NCI-H2227 (cell line): ENCODE measurements at regions not wholly inside any gene's neighbourhood (a gene's known extent, or its start where the extent isn't known, plus 50 kb on each side); places are given as distances from the start of the nearest gene placed in this dataset.
"Not testable (repeated sequence)": the region's sequence is repeated elsewhere in the genome, so short reads cannot be mapped to it uniquely, and the experiment has no call there.

Experiments used
- DNase-seq: peaks from one replicate; lab custom pipeline; 2025; ENCODE audit not compliant: unreplicated experiment; lab: John Stamatoyannopoulos, UW

GRCh38 chr14:86775896-86776295 is 1217.1 kb downstream of the GALC start:
- not testable (repeated sequence) for DNase-seq

DNA sequence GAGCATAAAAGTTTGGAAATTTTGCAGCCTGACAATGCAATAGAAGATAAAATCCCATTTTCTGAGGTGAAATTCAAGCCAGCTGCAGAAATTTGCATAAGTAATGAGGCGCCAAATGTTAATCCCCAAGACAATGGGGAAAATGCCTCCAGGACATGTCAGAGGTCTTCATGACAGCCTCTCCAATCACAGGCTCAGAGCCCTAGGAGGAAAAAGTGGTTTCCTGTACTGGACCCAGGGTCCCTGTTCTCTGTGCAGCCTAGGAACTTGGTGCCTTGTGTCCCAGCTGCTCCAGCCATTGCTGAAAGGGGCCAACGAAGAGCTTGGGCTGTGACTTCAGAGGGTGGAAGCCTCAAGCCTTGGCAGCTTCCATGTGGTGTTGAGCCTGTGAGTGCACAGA is 1218.1 kb downstream of the GALC start:
- no peak for DNase-seq

DNA sequence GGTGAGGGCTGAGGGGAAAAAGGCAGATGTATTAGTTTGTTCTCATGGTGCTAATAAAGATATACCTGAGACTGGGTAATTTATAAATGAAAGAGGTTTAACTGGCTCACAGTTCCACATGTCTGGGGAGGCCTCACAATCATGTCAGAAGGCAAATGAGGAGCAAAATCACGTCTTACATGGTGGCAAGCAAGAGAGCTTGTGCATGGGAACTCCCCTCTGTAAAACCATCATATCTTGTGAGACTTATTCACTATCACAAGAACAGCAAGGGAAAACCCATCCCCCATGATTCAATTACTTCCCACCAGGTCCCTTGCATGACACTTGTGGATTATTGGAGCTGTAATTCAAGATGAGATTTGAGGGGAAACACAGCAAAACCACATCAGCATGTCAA is 1220.9 kb downstream of the GALC start:
- DNase-seq: no peak

DNA sequence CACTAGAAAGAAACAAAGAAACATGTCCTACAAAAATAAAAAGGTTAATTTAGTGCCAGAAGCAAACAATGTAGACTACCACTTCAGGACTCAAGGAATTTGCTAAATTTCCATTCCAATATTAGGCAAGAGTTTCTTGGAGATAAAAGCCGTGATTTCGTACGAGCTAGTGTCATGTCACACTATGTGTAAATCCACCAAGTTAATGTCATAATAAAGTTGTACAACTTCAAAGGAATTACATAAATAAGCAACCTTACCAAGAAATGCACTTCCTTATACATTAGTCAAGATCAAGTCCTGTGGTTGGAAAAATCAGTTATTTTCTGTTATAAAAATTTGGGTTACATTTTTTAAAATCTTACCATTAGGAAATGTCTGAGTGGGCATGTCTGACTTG is 1222.8 kb downstream of the GALC start:
- DNase-seq: no peak

DNA sequence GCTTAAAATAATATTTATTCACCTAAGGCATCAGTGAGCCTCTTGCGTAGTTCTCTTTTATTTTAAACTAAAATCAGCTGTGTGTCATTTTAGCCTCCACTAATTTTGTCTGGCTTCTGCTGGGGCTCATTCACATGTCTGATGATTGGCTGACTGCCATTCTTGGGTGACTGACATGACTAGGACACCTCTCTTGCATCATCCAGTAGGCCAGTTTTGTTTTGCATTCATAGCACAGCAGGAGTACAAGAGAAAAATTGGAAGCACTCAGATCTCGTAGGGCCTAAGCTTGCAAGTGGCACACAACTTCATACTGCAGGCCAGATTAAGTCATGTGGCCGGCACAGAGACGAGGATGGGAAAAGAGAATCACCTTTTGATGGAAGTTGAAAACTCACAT is 1226.5 kb downstream of the GALC start:
- DNase-seq: no peak

DNA sequence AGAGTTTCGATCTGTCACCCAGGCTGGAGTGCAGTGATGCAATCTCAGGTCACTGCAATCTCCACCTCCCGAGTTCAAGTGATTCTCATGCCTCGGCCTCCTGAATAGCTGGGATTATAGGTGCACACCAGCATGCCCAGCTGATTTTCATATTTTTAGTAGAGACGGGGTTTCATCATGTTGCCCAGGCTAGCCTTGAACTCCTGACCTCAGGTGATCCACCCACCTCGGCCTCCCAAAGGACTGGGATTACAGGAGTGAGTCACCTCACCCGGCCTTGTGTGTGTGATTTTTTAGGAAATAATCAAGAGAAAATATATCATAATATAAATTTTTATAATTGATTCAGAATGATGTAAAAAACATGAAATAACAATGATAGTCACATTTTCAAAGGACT is 1231.4 kb downstream of the GALC start:
- DNase-seq: no peak

GRCh38 chr14:86756521-86757190 is 1226.7 kb downstream of the FLRT2 start:
- no peak for DNase-seq

DNA sequence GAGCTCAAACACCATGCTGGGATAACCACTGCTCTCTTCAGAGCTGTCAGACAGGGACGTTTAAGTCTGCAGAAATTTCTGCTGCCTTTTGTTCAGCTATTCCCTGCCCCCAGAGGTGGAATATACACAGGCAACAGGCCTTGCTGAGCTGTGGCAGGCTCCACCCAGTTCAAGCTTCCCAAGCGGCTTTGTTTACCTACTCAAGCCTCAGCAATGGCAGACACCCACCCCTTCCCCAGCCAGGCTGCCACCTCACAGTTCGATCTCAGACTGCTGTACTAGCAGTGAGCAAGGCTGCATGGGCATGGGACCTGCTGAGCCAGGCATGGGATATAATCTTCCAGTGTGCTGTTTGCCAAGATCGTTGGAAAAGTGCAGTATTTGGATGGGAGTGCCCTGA is 1220.5 kb downstream of the FLRT2 start:
- DNase-seq: not testable (repeated sequence)

DNA sequence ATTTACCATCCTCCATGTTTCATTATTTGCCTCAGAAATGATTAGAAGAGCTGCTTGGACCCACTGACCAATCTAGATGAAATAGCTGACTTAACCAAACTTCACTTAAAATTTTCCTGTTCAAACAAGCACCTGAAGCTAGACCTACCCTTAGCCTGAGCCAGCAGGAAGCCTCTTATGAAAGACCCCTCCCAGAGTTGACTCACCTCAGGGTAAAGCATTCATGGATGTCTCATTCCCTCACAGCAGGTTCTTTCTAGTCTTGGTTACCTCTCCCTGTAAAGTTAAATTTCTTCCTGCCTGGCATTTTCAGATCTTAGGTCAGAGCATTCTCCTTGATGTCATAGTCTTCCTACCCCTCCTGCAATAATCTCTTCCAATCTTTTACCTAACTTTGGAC is 1209.8 kb downstream of the FLRT2 start:
- no peak for DNase-seq

GRCh38 chr14:86731427-86731826 is 1201.5 kb downstream of the FLRT2 start:
- DNase-seq: not testable (repeated sequence)

DNA sequence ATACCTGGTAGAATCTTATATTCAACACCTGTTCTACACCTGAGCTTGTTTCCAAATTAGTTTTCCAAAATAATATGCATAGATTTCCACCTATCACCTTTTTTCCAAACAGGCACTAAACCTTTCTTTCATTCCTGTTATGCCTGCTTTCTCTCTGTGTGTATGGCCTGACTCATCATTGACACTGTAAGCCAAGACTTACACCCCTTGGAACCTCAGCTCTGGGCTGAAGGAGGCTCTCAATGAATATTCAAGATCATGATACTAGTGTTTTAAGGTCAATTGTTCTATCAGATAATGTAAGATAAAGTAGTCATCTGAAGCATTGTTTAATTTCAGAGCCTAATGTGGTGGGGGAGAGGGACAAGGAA is 1193.3 kb downstream of the FLRT2 start:
- DNase-seq: no peak

- no peak for DNase-seq
Observed at GRCh38 chr14:86722612-86723253, 1192.8 kb downstream of the FLRT2 start.

DNA sequence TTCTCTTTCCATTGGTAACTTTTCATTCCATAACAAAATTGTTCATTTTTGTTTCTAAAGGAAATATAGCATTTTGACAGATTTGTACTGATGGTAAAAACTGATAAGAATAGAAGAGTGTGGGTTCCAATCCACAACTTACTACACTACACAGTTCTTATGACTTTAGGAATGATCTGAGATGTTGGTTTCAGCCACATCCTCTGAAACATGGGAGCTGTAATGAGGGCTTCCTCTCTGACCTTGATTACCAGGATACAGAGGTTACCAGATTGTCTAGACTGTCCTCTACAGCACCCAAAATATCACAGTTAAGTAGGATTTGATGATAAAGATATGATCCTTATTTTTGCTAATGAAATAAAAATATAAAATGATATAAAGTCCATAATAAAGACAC is 1184.6 kb downstream of the FLRT2 start:
- no peak for DNase-seq

GRCh38 chr14:86714153-86714552 is 1184.2 kb downstream of the FLRT2 start:
- DNase-seq: no peak

- DNase-seq: no peak
Observed at GRCh38 chr14:86712727-86713126, 1182.8 kb downstream of the FLRT2 start.

DNA sequence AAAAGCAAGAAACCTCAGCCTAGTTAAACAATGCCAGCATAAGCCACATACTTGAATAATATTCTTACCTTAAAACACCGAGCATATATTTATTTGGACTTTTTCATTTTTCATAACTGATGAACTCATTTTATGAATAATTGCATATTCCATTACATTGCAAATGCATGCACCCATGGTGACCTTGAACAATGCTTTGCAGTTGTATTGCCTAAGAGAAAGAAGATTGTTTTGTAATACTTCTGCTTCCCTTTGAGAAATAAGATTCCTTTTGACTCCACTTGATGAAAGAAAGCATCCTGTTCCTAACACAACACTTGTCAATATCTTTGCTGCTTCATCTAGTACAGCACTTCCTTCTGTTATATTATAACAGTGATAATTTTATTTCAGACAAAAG is 1182.2 kb downstream of the FLRT2 start:
- no peak for DNase-seq

- no peak for DNase-seq
Observed at GRCh38 chr14:86708846-86709339, 1178.9 kb downstream of the FLRT2 start.

DNA sequence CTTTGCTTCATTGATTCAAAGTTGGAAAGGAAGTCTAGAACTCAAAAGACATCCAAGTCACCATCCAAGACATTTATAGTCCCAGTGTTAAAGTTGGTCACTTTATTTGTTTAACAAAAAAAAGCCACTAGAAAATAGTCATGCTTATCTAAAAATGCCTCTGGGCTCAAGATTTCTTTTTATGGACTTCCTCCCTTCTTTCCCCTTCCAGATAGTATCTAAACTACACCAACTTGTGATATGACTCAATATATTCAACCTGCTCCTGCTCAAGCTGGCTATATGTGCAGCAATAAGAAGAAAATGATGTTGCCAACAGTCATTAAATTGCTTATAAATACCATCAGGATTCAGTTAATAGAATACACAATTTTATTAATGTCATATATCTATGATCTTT is 1177.1 kb downstream of the FLRT2 start:
- DNase-seq: no peak

GRCh38 chr14:86683561-86683960 is 1153.6 kb downstream of the FLRT2 start:
- no peak for DNase-seq

GRCh38 chr14:86675059-86675458 is 1145.1 kb downstream of the FLRT2 start:
- no peak for DNase-seq

DNA sequence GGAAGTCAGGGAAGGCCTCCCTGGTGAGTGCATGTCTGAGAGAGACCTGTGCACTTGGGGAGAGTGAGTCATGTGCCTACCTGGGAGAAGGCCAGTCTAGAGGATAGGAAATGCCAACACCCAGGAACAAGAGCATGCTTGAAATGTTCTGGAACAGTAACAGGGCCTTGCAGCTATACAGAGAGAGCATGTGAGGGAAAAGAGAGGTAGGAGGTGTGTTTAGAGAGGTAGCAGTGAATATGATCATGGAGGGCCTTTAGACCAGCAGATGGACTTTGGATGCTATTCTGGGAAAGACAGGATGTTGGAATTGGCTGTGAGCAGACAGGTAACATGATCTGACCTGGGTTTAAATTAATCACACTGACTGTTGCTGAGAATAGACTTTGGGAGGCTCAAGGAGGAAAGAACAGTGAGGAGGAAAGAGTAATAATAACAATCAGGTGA is 1143.6 kb downstream of the FLRT2 start:
- DNase-seq: no peak

DNA sequence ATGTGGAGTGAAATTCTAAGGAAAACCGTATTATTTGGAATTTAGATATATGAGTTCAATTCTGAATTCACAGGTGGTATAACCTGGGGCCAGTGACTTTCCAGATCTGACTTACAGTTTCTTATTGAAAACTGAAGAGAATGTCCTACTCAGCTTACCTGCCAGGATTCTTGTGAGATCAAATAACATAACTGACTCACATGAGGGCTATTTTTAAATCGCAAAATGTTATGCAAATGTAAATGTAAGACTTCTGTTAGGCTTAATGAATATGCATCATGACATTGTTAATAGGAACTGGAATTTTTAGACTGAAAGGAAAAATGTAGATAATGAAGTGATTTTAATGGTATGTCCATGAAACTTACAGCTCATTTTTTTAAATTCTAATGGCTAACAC is 1142.1 kb downstream of the FLRT2 start:
- DNase-seq: no peak

DNA sequence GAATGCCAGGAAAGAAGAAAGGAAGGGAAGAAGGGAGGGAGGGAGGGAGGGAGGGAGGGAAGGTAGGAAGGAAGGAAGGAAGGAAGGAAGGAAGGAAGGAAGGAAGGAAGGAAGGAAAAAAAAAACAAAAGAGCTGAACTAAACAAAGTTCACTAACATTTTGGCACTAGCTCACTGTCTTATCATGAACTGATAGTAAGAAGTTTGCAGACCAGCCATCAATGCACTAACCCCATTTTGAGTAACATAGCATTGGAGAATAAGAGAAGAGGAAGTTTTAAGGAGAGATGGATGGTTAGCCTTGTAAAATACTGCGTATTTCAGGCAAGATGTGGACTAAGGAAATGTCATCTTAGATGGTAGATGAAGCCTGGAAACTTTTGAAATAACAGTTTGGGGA is 1136.0 kb downstream of the FLRT2 start:
- DNase-seq: no peak
